Natural killer cell (primary cell): ENCODE measurements at regions not wholly inside any gene's neighbourhood (a gene's known extent, or its start where the extent isn't known, plus 50 kb on each side); places are given as distances from the start of the nearest gene placed in this dataset.

Experiments
- ATAC-seq, 3 donors: fragments of 150-1000 bp in 2 of 3; fragments of 200-7000 bp in 1 of 3; cut with Tn5 transposase; 1 replicate in 1 of 3; 2 replicates in 2 of 3; pipeline ENCODE4 v1.10.0; 2021; ENCODE audit warnings: mild to moderate bottlenecking in 2 of 3, moderate library complexity in 2 of 3
- DNase-seq, 2 donors: peaks; one replicate each; pipeline versions ENCODE4 v3.0.0 to v3.0.0-alpha.2; 2013 to 2021; ENCODE audit warnings: mixed read lengths in 1 of 2
- H3K27ac ChIP-seq: one replicate; pipeline ENCODE4 v1.5.1; 2013; ENCODE audit warnings: mild to moderate bottlenecking, low read length
- H3K27me3 ChIP-seq: one replicate; pipeline ENCODE4 v1.6.1; 2013; ENCODE audit warnings: low read length; ENCODE audit not compliant: control insufficient read depth, insufficient read depth
- H3K36me3 ChIP-seq: one replicate; pipeline ENCODE4 v1.6.1; 2013; ENCODE audit warnings: low read length; ENCODE audit not compliant: control insufficient read depth, insufficient read depth
- H3K4me1 ChIP-seq: one replicate; pipeline ENCODE4 v1.6.1; 2013; ENCODE audit warnings: low read length; ENCODE audit not compliant: control insufficient read depth, insufficient read depth
- H3K4me3 ChIP-seq: one replicate; pipeline ENCODE4 v1.5.1; 2013; ENCODE audit warnings: low read length
- H3K9me3 ChIP-seq: one replicate; pipeline ENCODE4 v1.6.1; 2013; ENCODE audit warnings: low read length; ENCODE audit not compliant: control insufficient read depth, insufficient read depth
- H3K27ac Mint-ChIP-seq, 2 donors: one replicate each; pipeline ENCODE4 v1.8.0; 2022; ENCODE audit warnings: mild to moderate bottlenecking in 2 of 2, mixed read lengths in 2 of 2, moderate library complexity in 1 of 2
- H3K27me3 Mint-ChIP-seq, 2 donors: one replicate each; pipeline ENCODE4 v1.8.0; 2022; ENCODE audit warnings: low read depth in 2 of 2, mixed read lengths in 2 of 2
- H3K36me3 Mint-ChIP-seq: one replicate; pipeline ENCODE4 v1.8.0; 2022; ENCODE audit warnings: mixed read lengths
- H3K4me1 Mint-ChIP-seq, 2 donors: one replicate each; pipeline ENCODE4 v1.8.0; 2022; ENCODE audit warnings: mixed read lengths in 2 of 2
- H3K4me3 Mint-ChIP-seq: one replicate; pipeline ENCODE4 v1.8.0; 2022; ENCODE audit warnings: mild to moderate bottlenecking, moderate library complexity, mixed read lengths
- H3K9me3 Mint-ChIP-seq, 2 donors: one replicate each; pipeline ENCODE4 v1.8.0; 2022; ENCODE audit warnings: mixed read lengths in 2 of 2
- CTCF ChIP-seq: fragments of 200-600 bp; IDR thresholded peaks from one replicate; pipeline ENCODE4 v1.8.0; 2022; ENCODE audit warnings: antibody characterized with exemption
- WGBS: methylation state at CpG from one replicate; pipeline ENCODE4 v1.1.7; 2013; ENCODE audit warnings: missing lambda C conversion rate; ENCODE audit not compliant: insufficient coverage; 5-methylcytosine and 5-hydroxymethylcytosine counted together
- intact Hi-C: fragments of 100-400 bp; cut with micrococcal nuclease; formaldehyde crosslinking; loops from one replicate; pipeline ENCODE4 v1.14.2; 2022

- H3K9me3 Mint-ChIP-seq = peaks cover 0 to 2% of the 10 kb centered on the region in 2 donors
- WGBS = 87% methylated on average over 1 of the region's 3 CpGs
- ATAC-seq = no peak
- no peak overlapping the region for H3K4me3 ChIP-seq
- no peak overlapping the region for H3K27ac ChIP-seq
- no peaks in the 10 kb centered on the region for H3K9me3 ChIP-seq
- no peaks in the 10 kb centered on the region for H3K36me3 ChIP-seq
- H3K27me3 ChIP-seq = no peaks in the 10 kb centered on the region
- H3K36me3 Mint-ChIP-seq = no peaks in the 10 kb centered on the region
- H3K27me3 Mint-ChIP-seq = peaks cover 6% of the 10 kb centered on the region in 2 donors
- intact Hi-C loops = no loop called here
- H3K4me3 Mint-ChIP-seq = no peak overlapping the region
- H3K27ac Mint-ChIP-seq = no peak overlapping the region
- H3K4me1 ChIP-seq = peaks cover 5% of the 10 kb centered on the region
- no peak for TF ChIP-seq CTCF
- no peak for DNase-seq
- no peaks in the 10 kb centered on the region for H3K4me1 Mint-ChIP-seq
Observed at GRCh38 chr20:23228912-23229311, 121.7 kb upstream of the NXT1 start.

GRCh38 chr20:23227976-23228375 lies 122.6 kb upstream of the NXT1 start:
- Histone ChIP-seq H3K9me3 (peaks cover under 1% of the 10 kb centered on the region), H3K4me1 (peaks cover 5% of the 10 kb centered on the region), H3K27ac (no peak overlapping the region), H3K27me3 (no peaks in the 10 kb centered on the region), H3K36me3 (no peaks in the 10 kb centered on the region), H3K4me3 (no peak overlapping the region)
- DNase-seq = no peak
- intact Hi-C loops = no loop called here
- ATAC-seq = no peak
- H3K27me3 Mint-ChIP-seq = peaks cover 6% of the 10 kb centered on the region in 2 donors
- H3K36me3 Mint-ChIP-seq = no peaks in the 10 kb centered on the region
- no peaks in the 10 kb centered on the region for H3K4me1 Mint-ChIP-seq
- TF ChIP-seq CTCF = no peak
- H3K27ac Mint-ChIP-seq = no peak overlapping the region
- WGBS = over 99% methylated on average over 7 of the region's 7 CpGs
- peaks cover 0 to 2% of the 10 kb centered on the region in 2 donors for H3K9me3 Mint-ChIP-seq
- no peak overlapping the region for H3K4me3 Mint-ChIP-seq

GRCh38 chr20:23227274-23227673 lies 123.3 kb upstream of the NXT1 start:
- H3K27me3 Mint-ChIP-seq = peaks cover 6% of the 10 kb centered on the region in 2 donors

More at GRCh38 chr20:23227274-23227673, 123.3 kb upstream of the NXT1 start:
- H3K36me3 ChIP-seq = no peaks in the 10 kb centered on the region
- Mint-ChIP-seq H3K4me1 (no peaks in the 10 kb centered on the region), H3K27ac (no peak overlapping the region), H3K36me3 (no peaks in the 10 kb centered on the region), H3K4me3 (no peak overlapping the region), H3K9me3 (peaks cover 0 to 2% of the 10 kb centered on the region in 2 donors)
- TF ChIP-seq CTCF = no peak
- DNase-seq (no peak), ATAC-seq (no peak)
- 84% methylated on average over 4 of the region's 4 CpGs for WGBS
- no peak overlapping the region for H3K27ac ChIP-seq
- no peaks in the 10 kb centered on the region for H3K27me3 ChIP-seq
- peaks cover 6% of the 10 kb centered on the region for H3K9me3 ChIP-seq
- peaks cover 5% of the 10 kb centered on the region for H3K4me1 ChIP-seq
- no peak overlapping the region for H3K4me3 ChIP-seq
- intact Hi-C loops = no loop called here
